Suprapubic skin (tissue), 4 donors: ENCODE measurements at regions not wholly inside any gene's neighbourhood (a gene's known extent, or its start where the extent isn't known, plus 50 kb on each side); places are given as distances from the start of the nearest gene placed in this dataset.

Source experiments
- DNase-seq, 2 donors: peaks; one replicate each; pipeline ENCODE4 v3.0.0-alpha.2; 2019; ENCODE audit warnings: low spot score in 2 of 2
- H3K27ac ChIP-seq: fragments of 200-600 bp; sonication (generic); one replicate; pipeline ENCODE4 v1.5.1; 2019
- H3K27me3 ChIP-seq: fragments of 200-600 bp; sonication (generic); one replicate; pipeline ENCODE4 v1.5.1; 2019
- H3K36me3 ChIP-seq: fragments of 200-600 bp; sonication (generic); one replicate; pipeline ENCODE4 v1.5.1; 2019
- H3K4me1 ChIP-seq: fragments of 200-600 bp; sonication (generic); one replicate; pipeline ENCODE4 v1.5.1; 2019
- H3K4me3 ChIP-seq: fragments of 200-600 bp; sonication (generic); one replicate; pipeline ENCODE4 v1.5.1; 2019; ENCODE audit warnings: mild to moderate bottlenecking
- H3K9me3 ChIP-seq: fragments of 200-600 bp; sonication (generic); one replicate; pipeline ENCODE4 v1.5.1; 2019
- EP300 ChIP-seq: sonication (generic); formaldehyde crosslinking; IDR thresholded peaks from one replicate; pipeline ENCODE4 v1.6.1; 2017; ENCODE audit warnings: antibody characterized with exemption
- POLR2A ChIP-seq, 2 donors: fragments of 450-650 bp; IDR thresholded peaks; one replicate each; pipeline ENCODE4 v1.6.1; 2017; ENCODE audit warnings: antibody characterized with exemption in 2 of 2, mild to moderate bottlenecking in 2 of 2, moderate library complexity in 2 of 2
- POLR2AphosphoS5 ChIP-seq, 3 donors: sonication (generic); formaldehyde crosslinking; IDR thresholded peaks; one replicate each; pipeline ENCODE4 v1.6.1; 2017; ENCODE audit warnings: antibody characterized with exemption in 3 of 3
- WGBS: methylation state at CpG from one replicate; pipeline ENCODE4 v1.1.5; 2018; 5-methylcytosine and 5-hydroxymethylcytosine counted together
- TF ChIP-seq, protein P1 (sequence below), 2 donors: fragments of 200-600 bp in 1 of 2; fragments of 450-650 bp in 1 of 2; sonication (generic) in 1 of 2; IDR thresholded peaks; one replicate each; pipeline ENCODE4 v1.5.1; 2016 to 2019; ENCODE audit warnings: antibody characterized with exemption in 2 of 2, mild to moderate bottlenecking in 1 of 2, moderate library complexity in 1 of 2

DNA sequence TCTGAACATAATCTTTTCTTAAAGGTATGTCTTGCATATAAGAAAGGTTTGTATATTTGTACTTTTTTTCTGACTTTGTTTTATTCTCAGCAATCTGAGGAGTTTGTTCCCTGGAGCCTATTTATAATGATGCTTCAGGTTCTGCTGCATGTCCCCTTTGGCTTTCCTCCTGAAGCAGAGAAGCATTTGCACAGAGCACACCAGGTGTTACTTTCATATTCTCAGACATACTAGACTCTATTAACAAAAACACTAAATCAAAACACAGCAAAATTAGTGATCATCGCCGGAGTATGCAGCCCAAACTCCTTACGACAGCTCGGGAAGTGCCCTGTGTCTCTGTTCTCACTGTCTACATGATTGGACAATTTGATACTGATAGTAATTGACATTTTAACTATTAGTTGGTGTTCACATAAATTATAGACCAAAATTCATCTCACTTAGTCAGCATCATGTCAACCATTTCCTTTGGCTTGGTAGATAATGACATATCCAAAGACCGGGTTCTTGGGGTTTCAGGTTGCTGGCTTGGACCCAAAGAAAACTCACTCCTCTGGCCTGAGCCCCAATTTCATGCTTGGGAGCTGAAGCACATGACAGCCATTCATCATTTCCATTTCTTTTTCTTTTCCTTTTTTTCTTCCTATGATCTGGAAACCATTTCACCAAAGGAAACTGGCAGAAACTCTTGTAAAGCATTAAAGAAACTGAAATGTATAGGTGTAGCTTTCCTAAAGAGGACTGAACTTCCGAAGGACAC lies 400.1 kb upstream of the NRP1 start:
- Histone ChIP-seq H3K27ac (no peak overlapping the region), H3K4me3 (no peak overlapping the region), H3K27me3 (no peaks in the 10 kb centered on the region), H3K4me1 (peaks cover 8% of the 10 kb centered on the region), H3K9me3 (no peaks in the 10 kb centered on the region), H3K36me3 (no peaks in the 10 kb centered on the region)
- DNase-seq: no peak
- 79% methylated on average over 6 of the region's 6 CpGs for WGBS
- TF ChIP-seq, protein P1, sequence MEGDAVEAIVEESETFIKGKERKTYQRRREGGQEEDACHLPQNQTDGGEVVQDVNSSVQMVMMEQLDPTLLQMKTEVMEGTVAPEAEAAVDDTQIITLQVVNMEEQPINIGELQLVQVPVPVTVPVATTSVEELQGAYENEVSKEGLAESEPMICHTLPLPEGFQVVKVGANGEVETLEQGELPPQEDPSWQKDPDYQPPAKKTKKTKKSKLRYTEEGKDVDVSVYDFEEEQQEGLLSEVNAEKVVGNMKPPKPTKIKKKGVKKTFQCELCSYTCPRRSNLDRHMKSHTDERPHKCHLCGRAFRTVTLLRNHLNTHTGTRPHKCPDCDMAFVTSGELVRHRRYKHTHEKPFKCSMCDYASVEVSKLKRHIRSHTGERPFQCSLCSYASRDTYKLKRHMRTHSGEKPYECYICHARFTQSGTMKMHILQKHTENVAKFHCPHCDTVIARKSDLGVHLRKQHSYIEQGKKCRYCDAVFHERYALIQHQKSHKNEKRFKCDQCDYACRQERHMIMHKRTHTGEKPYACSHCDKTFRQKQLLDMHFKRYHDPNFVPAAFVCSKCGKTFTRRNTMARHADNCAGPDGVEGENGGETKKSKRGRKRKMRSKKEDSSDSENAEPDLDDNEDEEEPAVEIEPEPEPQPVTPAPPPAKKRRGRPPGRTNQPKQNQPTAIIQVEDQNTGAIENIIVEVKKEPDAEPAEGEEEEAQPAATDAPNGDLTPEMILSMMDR (IDR thresholded peaks at IDR 0.05): no peak
- TF ChIP-seq POLR2AphosphoS5 (IDR thresholded peaks at IDR 0.05) (no peak), EP300 (no peak), POLR2A (IDR thresholded peaks at IDR 0.05) (no peak)

DNA sequence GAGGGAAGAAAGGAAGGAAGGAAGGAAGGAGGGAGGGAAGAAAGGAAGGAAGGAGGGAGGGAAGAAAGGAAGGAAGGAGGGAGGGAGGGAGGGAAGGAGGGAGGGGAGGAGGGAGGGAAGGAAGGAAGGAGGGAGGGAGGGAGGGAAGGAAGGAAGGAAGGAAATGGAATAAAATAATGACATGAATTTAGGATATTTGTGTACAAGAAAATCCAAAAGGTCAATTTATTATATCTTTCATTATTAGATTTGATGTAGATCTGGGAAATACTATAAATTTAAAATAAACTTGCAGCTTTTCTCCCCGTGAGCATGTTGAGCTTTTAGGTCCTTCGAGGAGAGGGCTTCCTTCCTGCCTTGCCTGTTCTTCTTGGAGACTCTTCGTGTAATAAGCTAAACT lies 398.6 kb upstream of the NRP1 start:
- DNase-seq: no peak
- WGBS: 80% methylated on average over 3 of the region's 3 CpGs
- TF ChIP-seq POLR2A (IDR thresholded peaks at IDR 0.05): no peak
- no peak for TF ChIP-seq POLR2AphosphoS5 (IDR thresholded peaks at IDR 0.05)
- TF ChIP-seq EP300: no peak
- TF ChIP-seq, protein P1 (IDR thresholded peaks at IDR 0.05): no peak
- no peaks in the 10 kb centered on the region for H3K27me3 ChIP-seq
- peaks cover 8% of the 10 kb centered on the region for H3K4me1 ChIP-seq
- no peak overlapping the region for H3K4me3 ChIP-seq
- H3K36me3 ChIP-seq: no peaks in the 10 kb centered on the region
- no peak overlapping the region for H3K27ac ChIP-seq
- peaks cover 5% of the 10 kb centered on the region for H3K9me3 ChIP-seq

DNA sequence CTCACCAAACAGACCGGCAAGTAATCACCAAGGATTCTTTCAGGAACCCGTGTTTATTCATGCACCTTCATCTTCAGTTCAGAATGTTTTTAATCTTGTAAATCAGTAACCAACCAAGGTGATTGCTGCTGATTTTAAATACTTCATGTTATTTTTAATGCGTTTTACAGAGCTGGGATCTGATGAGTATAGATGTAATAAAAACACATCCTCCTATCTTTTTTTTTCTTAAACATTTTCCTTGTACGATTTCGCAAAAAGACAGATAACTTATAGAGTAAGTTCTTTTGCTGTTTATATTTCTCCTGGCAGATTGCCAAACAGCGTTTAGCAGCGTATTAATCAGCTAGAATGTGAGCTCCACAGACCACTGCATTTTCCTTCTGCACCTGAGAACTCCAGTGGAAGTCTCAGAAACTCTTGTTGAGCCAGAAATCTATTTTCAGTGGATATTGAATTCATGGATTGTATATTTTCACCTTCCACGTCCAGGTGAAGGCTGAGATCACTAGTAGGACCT lies 397.8 kb upstream of the NRP1 start:
- no peak overlapping the region for H3K27ac ChIP-seq
- H3K4me1 ChIP-seq: peaks cover 8% of the 10 kb centered on the region
- 51% methylated on average over 8 of the region's 8 CpGs for WGBS
- TF ChIP-seq POLR2A (IDR thresholded peaks at IDR 0.05): no peak
- TF ChIP-seq, protein P1 (IDR thresholded peaks at IDR 0.05): no peak
- TF ChIP-seq POLR2AphosphoS5 (IDR thresholded peaks at IDR 0.05): no peak
- TF ChIP-seq EP300: no peak
- peaks cover 10% of the 10 kb centered on the region for H3K9me3 ChIP-seq
- H3K27me3 ChIP-seq: no peaks in the 10 kb centered on the region
- H3K4me3 ChIP-seq: no peak overlapping the region
- H3K36me3 ChIP-seq: no peaks in the 10 kb centered on the region
- DNase-seq: no peak

DNA sequence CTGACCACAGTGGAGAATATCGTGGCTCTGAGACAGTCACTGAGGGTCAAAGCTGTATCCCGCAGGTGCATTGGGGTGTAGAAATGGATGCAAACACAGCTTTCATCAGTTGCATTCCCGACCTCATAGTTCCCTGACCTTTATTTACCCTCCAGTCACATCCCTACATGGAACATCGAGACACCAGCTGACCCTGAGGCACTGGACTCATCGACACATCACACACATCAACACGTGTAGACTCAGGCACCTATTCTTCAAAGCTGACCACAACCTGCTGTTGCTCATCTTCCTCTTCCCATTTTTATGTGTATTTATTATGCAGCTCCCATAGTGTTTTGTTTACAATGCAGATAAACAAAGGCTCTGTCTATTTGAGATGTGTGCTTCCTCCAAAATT lies 396.9 kb upstream of the NRP1 start:
- TF ChIP-seq POLR2AphosphoS5 (IDR thresholded peaks at IDR 0.05) (no peak), POLR2A (IDR thresholded peaks at IDR 0.05) (no peak), EP300 (no peak)
- TF ChIP-seq, protein P1 (IDR thresholded peaks at IDR 0.05): no peak
- Histone ChIP-seq H3K9me3 (peaks cover 10% of the 10 kb centered on the region), H3K4me3 (no peak overlapping the region), H3K27ac (no peak overlapping the region), H3K27me3 (no peaks in the 10 kb centered on the region), H3K36me3 (no peaks in the 10 kb centered on the region), H3K4me1 (peaks cover 8% of the 10 kb centered on the region)
- no peak for DNase-seq
- 86% methylated on average over 6 of the region's 6 CpGs for WGBS

DNA sequence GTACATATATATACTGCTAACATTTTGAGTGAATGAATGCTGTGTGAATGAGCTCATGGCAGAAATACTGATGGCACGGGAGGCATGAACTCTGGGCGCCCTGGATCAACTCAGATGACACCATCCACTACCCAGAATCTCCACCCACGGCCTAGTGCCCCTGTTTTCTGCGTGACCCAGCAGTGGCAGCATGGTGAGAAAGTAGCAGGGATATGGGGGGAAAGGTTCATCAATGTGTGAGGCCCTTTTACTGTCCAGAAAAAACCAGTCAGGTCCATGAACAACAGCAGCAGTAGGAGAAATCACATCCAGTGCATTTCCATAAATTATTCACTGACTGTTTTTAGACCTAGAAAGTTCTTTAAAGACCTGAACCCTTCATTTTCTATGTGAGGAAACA lies 391.0 kb upstream of the NRP1 start:
- H3K36me3 ChIP-seq: no peaks in the 10 kb centered on the region
- H3K4me3 ChIP-seq: no peak overlapping the region
- TF ChIP-seq EP300: no peak
- TF ChIP-seq POLR2AphosphoS5 (IDR thresholded peaks at IDR 0.05): no peak
- no peak for TF ChIP-seq POLR2A (IDR thresholded peaks at IDR 0.05)
- TF ChIP-seq, protein P1 (IDR thresholded peaks at IDR 0.05): no peak
- DNase-seq: no peak
- H3K9me3 ChIP-seq: peaks cover 10% of the 10 kb centered on the region
- no peaks in the 10 kb centered on the region for H3K4me1 ChIP-seq
- no peak overlapping the region for H3K27ac ChIP-seq
- 91% methylated on average over 4 of the region's 4 CpGs for WGBS
- H3K27me3 ChIP-seq: no peaks in the 10 kb centered on the region
